ENCODE measurements at regions not wholly inside any gene's neighbourhood (a gene's known extent, or its start where the extent isn't known, plus 50 kb on each side); places are given as distances from the start of the nearest gene placed in this dataset.
"Not testable (repeated sequence)": the region's sequence is repeated elsewhere in the genome, so short reads cannot be mapped to it uniquely, and the experiment has no call there.

DNA sequence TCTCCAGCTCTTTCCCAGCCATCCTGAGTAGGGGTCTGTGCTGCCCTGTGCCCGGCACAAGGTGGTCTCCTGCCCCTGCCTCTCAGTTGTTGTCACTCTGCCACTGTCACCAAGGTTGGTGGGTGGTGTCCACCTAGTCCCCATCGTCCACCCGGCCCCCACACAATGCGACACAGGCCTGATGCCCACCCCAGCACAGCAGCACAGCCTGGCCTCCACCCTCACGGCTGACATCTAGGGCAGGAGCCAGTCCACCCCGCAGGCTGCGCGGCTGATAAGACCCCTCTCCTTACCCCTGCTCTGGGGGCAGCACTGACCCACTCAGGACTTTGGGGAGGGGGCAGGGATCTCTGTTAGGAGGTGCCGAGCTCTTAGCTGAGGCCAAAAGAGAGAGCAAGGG is 198.3 kb downstream of the LIPI start:
- Mint-ChIP-seq H3K4me1 (no peaks in the 10 kb centered on the region), H3K27ac (no peak overlapping the region), H3K4me3 (no peak overlapping the region), H3K9me3 (no peaks in the 10 kb centered on the region), H3K27me3 (no peaks in the 10 kb centered on the region), H3K36me3 (no peaks in the 10 kb centered on the region)

GRCh38 chr21:14011751-14012150 is 199.0 kb downstream of the LIPI start:
- H3K27me3 Mint-ChIP-seq, H3K4me1 Mint-ChIP-seq, H3K9me3 Mint-ChIP-seq, H3K4me3 Mint-ChIP-seq, H3K27ac Mint-ChIP-seq, H3K36me3 Mint-ChIP-seq: not testable (repeated sequence)

DNA sequence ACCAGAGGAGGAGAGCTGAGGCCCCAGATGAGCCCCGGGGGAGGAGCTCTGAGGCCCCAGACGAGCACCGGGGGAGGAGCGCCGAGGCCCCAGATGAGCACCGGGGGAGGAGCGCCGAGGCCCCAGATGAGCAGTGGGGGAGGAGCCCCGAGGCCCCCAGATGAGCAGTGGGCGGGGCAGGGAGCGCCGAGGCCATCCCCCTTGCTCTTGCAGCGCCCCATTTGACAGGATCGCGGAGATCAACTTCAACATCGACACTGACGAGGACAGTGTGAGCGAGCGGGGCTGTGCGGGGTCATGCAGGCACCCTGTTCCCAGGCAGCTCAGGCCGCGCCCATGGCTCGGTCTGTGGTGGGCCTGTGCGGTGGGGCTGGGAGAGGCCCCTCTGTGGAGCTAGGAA is 199.6 kb downstream of the LIPI start:
- H3K4me3 Mint-ChIP-seq, H3K9me3 Mint-ChIP-seq, H3K4me1 Mint-ChIP-seq, H3K36me3 Mint-ChIP-seq, H3K27me3 Mint-ChIP-seq, H3K27ac Mint-ChIP-seq: not testable (repeated sequence)

GRCh38 chr21:14010729-14011128 is 200.0 kb downstream of the LIPI start:
- Mint-ChIP-seq H3K4me3 (no peak overlapping the region), H3K9me3 (no peaks in the 10 kb centered on the region), H3K4me1 (no peaks in the 10 kb centered on the region)

DNA sequence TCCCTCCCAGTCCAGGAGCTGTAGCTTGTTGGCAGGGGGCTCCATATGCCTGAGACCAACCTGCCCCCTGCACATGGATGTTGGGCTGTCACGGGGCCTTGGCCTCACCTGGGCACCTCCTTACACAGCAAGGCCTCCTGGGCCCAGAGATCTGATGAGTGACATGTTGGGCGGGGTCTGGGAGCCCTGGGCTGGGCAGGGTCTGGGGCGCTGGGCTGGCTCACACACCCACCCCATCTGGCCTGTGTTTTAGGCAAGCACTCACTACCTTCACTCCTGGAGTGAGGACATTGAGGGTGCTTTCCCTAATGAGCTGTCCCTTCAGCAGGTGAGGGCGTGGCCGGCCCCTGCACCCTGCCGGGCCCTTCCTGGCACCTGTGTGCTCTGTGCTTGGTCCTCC is 200.8 kb downstream of the LIPI start:
- H3K27ac Mint-ChIP-seq, H3K4me3 Mint-ChIP-seq, H3K4me1 Mint-ChIP-seq, H3K36me3 Mint-ChIP-seq, H3K27me3 Mint-ChIP-seq, H3K9me3 Mint-ChIP-seq: not testable (repeated sequence)

More at GRCh38 chr21:14010729-14011128, 200.0 kb downstream of the LIPI start:
- H3K27ac Mint-ChIP-seq, result no peak overlapping the region
- H3K36me3 Mint-ChIP-seq, result no peaks in the 10 kb centered on the region
- H3K27me3 Mint-ChIP-seq, result no peaks in the 10 kb centered on the region

DNA sequence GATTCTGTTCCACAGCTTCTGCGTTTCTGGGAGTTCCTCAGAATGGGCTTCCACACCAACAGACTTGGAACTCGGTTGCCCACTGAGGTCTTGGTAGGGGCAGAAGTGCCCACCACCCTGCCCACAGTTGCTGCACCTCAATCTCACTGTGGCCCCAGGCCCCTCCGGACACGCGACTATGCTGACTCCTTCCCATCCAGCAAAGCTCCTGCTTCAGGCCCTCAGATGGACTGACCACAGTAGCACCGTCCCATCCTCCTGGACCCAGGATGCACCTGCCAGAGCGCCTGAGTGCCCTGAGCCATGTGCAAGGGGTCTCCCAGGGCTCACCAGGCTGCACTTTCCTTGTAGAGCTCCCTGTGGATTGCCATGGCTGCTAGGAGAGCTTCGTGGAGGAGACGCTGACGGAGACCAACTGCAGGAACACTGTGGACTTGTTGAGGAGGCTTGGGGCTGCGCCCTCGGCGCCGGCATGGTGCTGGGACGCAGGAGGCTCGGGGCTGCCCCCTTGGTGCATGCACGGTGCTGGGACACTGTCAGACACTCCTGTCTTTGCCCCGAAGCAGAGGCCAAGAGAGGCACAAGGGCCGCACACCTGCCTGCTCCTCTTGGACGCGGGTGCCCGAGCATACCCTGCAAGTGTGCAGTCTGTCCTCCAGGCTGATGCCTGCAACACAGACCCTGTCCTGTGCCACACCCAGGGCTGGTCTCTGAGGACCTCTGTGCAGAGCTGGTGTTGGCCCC is 201.3 kb downstream of the LIPI start:
- H3K4me1 Mint-ChIP-seq, H3K27me3 Mint-ChIP-seq, H3K4me3 Mint-ChIP-seq, H3K9me3 Mint-ChIP-seq, H3K36me3 Mint-ChIP-seq, H3K27ac Mint-ChIP-seq: not testable (repeated sequence)

- H3K4me3 Mint-ChIP-seq, H3K9me3 Mint-ChIP-seq, H3K4me1 Mint-ChIP-seq, H3K36me3 Mint-ChIP-seq, H3K27me3 Mint-ChIP-seq, H3K27ac Mint-ChIP-seq: not testable (repeated sequence)
Observed at GRCh38 chr21:14008436-14008835, 202.3 kb downstream of the LIPI start.

DNA sequence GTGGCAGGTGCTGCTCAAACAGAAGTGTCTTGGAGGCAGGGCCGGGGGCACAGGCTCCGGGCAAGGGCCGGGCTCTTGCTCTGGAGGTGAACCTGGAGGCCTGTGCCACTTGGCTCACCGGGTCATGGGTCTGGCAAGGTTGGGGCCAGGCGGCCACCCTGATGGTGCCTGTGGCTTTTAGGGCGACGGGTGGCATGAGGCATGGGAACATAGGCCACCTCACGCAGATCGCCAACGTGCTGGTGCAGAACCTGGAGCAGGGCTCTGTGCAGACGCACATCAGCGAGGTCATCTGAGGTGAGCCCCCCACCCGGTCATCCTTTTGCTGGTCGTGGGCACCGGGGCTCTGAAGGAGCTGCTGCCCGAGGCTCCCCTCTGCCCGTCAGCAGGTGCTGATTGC is 202.7 kb downstream of the LIPI start:
- not testable (repeated sequence) for H3K36me3 Mint-ChIP-seq, H3K9me3 Mint-ChIP-seq, H3K27me3 Mint-ChIP-seq, H3K4me3 Mint-ChIP-seq, H3K27ac Mint-ChIP-seq, H3K4me1 Mint-ChIP-seq

- not testable (repeated sequence) for H3K9me3 Mint-ChIP-seq, H3K4me1 Mint-ChIP-seq, H3K27me3 Mint-ChIP-seq, H3K36me3 Mint-ChIP-seq, H3K4me3 Mint-ChIP-seq, H3K27ac Mint-ChIP-seq
Observed at GRCh38 chr21:14006144-14006543, 204.6 kb downstream of the LIPI start.

GRCh38 chr21:13986996-13987958 is 223.5 kb downstream of the LIPI start:
- not testable (repeated sequence) for H3K27ac Mint-ChIP-seq, H3K4me3 Mint-ChIP-seq, H3K9me3 Mint-ChIP-seq, H3K4me1 Mint-ChIP-seq, H3K36me3 Mint-ChIP-seq, H3K27me3 Mint-ChIP-seq

DNA sequence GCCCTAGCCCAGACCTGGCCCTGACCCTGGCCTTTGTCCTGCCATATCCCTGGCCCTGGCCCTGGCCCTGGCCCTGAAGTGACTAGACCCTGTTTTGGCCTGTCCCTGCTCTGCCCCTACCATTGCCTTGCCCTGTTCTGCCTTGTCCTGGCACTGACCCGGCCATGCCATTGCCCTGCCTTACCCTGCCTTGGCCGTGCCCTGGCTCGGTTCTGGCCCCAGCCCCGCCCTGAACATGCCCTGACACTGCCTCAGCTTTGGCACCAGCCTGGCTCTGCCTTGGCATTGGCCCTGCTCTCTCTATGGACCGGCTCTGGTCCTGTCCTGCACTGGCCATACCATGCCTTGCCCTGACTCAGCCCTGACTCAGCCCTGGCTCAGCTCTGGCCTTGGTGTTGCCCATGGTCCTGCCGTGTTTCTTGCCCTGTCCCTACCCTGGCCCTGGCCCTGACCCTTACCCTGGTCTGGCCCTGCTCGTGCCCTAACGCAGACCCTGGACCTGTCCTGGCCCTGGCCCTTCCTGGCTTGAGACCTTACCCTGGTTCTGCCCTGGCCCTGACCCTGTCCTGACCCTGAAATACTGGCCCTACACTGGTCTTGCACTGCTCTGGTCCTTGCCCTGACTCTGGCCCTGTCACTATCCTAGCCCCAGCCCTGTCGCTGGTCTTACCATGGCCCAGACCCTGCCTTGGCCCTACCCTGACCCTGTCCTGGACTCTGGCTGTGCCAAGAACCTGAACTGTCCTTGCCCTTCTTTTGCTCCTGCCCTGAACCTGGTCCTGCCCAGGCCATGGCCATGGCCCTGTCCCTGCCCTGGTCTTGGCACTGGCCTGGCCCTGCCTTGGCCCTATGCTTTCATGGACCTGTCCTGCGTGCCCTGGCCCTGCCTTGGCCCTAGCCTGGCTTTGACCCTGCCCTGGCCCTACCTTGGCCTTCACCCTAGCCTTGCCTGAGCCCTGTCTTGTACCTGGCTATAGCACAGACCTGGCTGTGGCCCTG is 224.6 kb downstream of the LIPI start:
- not testable (repeated sequence) for H3K4me1 Mint-ChIP-seq, H3K4me3 Mint-ChIP-seq, H3K36me3 Mint-ChIP-seq, H3K27me3 Mint-ChIP-seq, H3K9me3 Mint-ChIP-seq, H3K27ac Mint-ChIP-seq

DNA sequence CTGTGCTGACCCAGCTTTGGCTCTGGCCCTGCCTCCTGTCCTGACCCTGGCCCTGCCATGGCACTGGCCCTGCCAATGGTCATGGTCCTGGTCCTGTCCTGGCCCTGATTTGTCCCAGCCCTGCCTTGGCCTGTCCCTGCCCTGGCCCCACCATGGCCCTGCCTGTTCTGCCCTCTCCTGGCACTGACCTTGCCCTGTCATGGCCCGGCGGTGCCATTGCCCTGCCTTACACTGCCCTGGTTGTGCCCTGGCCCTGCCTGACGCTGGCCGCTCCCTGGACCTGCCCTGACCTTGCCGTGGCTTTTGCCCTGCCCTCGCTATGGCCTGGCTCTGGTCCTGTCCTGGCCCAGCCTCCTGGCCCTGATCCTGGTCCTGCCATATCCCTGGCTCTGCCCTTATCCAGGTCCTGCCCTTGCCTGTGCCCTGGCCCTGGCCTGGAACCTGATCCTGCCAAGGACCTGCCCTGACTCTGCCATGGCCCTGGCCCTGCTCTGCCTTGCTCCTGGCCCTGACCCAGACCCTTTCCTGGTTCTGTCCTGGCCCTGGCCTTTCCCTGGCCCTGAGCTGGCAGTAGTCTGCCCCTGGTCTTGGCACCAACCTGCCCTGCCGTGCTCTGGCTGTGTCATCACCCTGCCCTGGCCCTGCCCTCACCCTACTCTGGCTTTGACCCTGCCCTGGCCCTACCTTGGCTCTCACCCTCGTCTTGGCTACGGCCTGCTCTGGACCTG is 225.5 kb downstream of the LIPI start:
- not testable (repeated sequence) for H3K4me3 Mint-ChIP-seq, H3K27me3 Mint-ChIP-seq, H3K4me1 Mint-ChIP-seq, H3K9me3 Mint-ChIP-seq, H3K27ac Mint-ChIP-seq, H3K36me3 Mint-ChIP-seq

DNA sequence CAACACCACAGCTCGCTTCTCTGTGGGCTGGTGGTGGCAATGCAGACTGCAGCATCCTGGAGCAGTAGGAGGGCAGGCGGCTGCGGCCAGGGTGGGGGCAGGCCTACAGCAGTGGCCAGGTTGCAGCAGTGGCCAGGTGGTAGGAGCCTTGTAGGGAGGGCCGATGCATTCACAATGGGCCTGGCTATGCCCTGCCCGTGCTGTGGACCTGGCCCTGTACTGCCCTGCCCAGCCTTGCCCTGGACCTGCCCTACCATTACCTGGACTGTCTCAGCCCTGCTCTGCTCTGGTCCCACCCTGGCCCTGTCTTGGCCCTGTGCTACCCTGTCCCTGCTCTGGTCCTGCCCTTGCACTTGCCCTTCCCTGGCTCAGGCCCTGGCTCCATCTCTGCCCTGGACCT is 226.0 kb downstream of the LIPI start:
- H3K36me3 Mint-ChIP-seq, result not testable (repeated sequence)

DNA sequence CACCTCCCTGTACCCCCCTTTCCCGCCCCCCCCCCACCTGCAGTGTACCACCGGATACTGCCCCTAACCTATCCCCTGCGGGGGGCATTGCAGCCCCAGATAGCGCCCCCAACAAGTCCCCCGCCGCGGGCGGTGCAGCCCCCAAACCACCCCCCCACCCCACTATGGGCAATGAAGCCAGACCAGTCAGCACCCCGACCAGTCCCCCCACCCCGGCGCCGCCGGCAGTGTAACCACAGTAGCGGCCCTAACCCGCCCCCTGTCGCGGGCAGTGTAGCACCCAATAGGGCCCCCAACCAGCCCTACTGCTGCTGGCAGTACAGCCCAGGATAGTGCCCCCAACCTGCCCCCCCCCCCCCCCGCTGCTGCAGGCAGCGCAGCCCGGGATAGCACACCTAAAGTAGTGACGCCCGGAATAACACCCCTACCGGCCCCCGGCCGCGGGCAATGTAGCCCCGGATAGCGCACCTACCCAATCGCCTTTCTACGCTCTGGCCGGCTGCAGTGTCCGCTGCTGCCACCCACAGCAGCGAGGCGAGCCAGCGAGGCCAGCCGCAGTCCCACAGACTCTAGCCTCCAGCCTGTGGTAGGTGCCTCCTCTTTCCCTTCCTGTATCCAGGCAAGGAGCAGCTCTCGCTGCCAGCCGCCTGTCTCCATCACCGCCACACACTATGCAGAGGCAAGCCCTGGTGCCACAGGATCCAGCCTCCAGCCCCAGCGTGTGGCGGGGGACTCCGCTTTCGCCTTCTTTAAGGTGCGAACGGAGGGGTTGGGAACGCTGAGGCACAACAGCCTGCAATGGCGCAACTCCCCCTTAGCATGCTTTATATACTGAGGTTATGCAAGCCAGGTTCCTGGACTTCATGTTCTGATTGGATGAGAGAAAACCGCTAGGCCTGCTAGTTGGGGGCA is 229.3 kb downstream of the LIPI start:
- H3K36me3 Mint-ChIP-seq, H3K27ac Mint-ChIP-seq, H3K4me3 Mint-ChIP-seq, H3K27me3 Mint-ChIP-seq, H3K4me1 Mint-ChIP-seq, H3K9me3 Mint-ChIP-seq: not testable (repeated sequence)

More for the DNA sequence above, 226.0 kb downstream of the LIPI start:
- H3K9me3 Mint-ChIP-seq, H3K27ac Mint-ChIP-seq, H3K4me1 Mint-ChIP-seq, H3K27me3 Mint-ChIP-seq, H3K4me3 Mint-ChIP-seq: not testable (repeated sequence)
